ENCODE measurements at regions not wholly inside any gene's neighbourhood (a gene's known extent, or its start where the extent isn't known, plus 50 kb on each side); places are given as distances from the start of the nearest gene placed in this dataset.

DNA sequence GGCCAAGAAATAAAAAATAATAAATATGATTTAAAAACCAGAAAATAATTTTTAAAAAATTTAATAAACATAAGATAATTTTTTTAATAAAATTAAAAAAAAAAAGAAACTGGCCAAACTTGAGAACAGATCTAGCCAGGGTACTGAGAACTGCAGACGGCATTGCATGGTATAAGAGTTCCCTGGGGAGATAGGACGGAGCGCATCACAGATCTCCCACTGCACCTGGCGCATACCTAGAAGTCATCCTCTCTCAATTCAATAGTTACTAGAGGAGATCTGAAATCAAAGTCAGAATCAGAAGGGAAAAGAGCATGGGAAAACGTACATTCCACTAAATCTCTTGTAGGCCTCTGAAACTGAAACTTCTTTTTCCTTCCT lies 58.9 kb upstream of the BCL2L14 start:
- DNase-seq (ENCODE audit: low read depth): no peak
- no peak overlapping the region for H3K4me3 ChIP-seq (replicated peaks; ENCODE audit: low read depth, low read length)

DNA sequence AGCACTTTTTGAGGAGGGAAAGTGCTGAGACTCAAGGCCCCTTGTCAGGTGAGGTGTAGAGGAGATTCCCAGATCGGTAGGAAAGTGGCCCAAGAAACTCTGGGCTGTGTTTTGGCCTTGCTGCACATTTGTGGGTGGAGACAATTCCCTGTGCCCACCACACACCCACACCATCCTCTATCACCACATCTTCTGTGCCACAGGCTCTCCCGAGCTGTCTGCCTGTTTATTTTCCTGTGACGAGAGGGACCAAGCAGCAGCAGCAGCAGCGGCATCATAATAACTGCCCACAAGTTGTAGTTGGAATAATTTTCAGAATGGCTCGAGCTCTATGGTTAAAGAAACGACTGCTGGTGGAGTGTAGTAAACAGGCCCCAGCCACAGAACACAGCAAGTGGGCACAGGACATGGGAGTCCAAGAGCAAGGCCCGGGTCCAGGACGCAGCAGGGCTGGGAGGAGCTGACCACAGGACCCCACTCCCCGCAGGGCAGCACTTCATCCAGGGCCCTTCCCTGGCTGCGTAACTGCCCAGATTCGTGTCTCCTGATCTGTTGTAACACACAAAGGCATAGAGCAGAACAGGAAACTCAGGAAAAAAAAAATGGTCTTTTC lies 55.6 kb upstream of the BCL2L14 start:
- H3K4me3 ChIP-seq (replicated peaks; ENCODE audit: low read depth, low read length): no peak overlapping the region
- DNase-seq (ENCODE audit: low read depth): no peak
- TF ChIP-seq, protein P1, sequence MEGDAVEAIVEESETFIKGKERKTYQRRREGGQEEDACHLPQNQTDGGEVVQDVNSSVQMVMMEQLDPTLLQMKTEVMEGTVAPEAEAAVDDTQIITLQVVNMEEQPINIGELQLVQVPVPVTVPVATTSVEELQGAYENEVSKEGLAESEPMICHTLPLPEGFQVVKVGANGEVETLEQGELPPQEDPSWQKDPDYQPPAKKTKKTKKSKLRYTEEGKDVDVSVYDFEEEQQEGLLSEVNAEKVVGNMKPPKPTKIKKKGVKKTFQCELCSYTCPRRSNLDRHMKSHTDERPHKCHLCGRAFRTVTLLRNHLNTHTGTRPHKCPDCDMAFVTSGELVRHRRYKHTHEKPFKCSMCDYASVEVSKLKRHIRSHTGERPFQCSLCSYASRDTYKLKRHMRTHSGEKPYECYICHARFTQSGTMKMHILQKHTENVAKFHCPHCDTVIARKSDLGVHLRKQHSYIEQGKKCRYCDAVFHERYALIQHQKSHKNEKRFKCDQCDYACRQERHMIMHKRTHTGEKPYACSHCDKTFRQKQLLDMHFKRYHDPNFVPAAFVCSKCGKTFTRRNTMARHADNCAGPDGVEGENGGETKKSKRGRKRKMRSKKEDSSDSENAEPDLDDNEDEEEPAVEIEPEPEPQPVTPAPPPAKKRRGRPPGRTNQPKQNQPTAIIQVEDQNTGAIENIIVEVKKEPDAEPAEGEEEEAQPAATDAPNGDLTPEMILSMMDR (IDR thresholded peaks at IDR 0.05; ENCODE audit: low read length, missing control alignments): no peak

More for the DNA sequence above, 58.9 kb upstream of the BCL2L14 start:
- TF ChIP-seq, protein P1 (IDR thresholded peaks at IDR 0.05; ENCODE audit: low read length, missing control alignments): no peak

DNA sequence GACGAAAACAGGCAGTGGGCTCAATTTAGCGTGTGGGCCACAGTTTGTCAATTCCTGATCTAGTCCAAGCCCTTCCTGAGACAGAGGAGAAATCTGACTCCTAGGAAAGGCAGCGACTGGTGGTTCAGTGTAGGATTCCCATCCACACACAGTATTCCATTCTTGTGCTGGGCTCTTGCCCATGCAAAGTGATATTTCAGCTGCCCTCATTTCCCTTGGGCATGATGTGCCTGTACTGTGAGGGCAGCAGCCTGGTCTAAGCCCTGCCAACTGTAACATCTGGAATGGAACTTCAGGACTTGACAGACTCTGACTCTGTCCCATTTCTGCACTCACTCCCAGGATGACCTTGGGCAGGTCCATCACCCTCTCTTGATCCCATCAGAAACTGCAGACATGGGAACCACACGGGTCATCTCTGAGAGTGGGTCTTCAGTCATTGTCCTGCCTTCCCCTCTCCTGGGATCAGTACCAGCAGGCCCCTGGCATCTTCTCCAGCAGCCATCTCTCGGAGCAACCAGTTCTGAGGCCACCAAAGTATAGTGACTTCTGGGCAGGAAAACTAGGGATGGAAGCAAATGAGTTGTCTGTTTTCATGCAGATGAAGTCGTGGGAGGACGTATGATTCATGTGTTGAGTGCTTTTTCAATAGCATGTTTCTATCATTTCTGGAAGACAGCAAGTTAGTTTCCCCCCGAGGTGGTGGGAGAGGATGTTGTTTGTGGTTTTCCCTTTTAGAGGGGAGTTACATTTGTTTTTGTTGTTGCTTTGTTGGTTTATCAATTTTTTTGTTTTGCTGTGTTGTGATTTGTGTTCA lies 54.2 kb upstream of the BCL2L14 start:
- TF ChIP-seq, protein P1 (IDR thresholded peaks at IDR 0.05; ENCODE audit: low read length, missing control alignments): no peak
- H3K4me3 ChIP-seq (replicated peaks; ENCODE audit: low read depth, low read length): no peak overlapping the region
- peak; percentile 6 for DNase-seq (ENCODE audit: low read depth)

DNA sequence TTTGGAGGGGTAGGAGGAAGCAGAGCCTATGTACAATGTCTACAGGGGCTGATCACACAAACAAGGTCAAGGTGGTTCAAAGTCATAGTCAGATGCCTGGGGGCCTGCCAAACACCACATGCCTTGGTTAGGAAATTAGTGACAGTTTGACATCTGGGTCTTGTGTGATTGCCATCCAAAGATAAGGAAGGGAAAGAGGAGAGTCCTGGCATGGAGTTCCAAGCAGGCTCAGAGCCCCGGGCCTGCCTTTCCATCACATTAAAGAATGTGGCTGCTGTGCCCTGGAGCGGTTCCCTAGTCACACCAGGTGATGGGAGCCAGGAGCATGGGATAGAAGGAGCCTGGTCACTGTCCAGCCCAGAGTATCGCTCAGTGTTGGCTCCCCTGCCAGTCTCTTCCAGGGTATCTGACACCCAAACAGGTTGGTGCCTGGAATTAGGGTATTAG lies 53.6 kb upstream of the BCL2L14 start:
- no peak for DNase-seq (ENCODE audit: low read depth)
- TF ChIP-seq, protein P1 (IDR thresholded peaks at IDR 0.05; ENCODE audit: low read length, missing control alignments): no peak
- H3K4me3 ChIP-seq (replicated peaks; ENCODE audit: low read depth, low read length): no peak overlapping the region

DNA sequence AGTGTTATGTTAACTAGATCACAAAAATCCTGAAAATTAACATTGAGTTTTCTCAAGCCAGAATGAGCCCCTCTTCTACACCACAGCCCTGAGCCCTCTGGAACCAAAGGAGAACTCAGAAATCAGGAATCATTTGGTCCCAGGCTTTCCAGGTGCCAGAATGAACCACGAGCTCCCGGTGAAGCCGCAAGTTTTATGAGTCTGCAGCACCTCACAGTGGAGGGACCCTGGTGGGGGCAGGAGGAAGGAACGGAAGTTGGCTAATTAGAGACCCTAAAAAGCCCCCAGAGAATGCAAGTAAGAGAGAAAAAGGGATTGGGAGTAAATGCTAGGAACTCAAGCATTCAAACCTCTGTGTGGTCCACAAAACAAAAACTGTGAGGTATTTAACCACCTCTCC lies 52.9 kb upstream of the BCL2L14 start:
- DNase-seq (ENCODE audit: low read depth): no peak
- TF ChIP-seq, protein P1 (IDR thresholded peaks at IDR 0.05; ENCODE audit: low read length, missing control alignments): peak; percentile 18
- H3K4me3 ChIP-seq (replicated peaks; ENCODE audit: low read depth, low read length): no peak overlapping the region

DNA sequence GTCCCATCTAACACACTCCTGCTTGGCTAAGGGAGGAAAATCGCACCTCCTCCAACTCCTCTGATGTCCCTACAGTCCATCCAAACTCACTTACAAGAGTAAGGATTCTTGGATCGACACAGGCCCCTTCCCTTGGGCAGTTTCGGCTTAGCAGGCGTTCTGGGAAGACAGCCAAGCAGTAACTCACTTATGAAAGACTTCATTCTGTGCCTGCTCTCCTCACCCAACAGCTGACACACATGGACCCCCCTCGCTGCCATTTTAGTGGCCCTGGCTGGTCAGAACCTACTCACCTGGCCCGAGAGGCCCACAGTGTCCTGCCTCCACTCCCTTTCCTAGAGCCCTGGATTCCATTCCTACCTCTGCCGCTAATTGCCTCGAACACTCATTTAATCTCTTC lies 52.3 kb upstream of the BCL2L14 start:
- DNase-seq (ENCODE audit: low read depth): peak; percentile 63
- H3K4me3 ChIP-seq (replicated peaks; ENCODE audit: low read depth, low read length): no peak overlapping the region
- TF ChIP-seq, protein P1 (IDR thresholded peaks at IDR 0.05; ENCODE audit: low read length, missing control alignments): no peak
